PC-9 (cell line): ENCODE measurements at regions not wholly inside any gene's neighbourhood (a gene's known extent, or its start where the extent isn't known, plus 50 kb on each side); places are given as distances from the start of the nearest gene placed in this dataset.

Source experiments
- BruUV-seq: library from RNA; stranded (reverse); fragments of 400-500 nt; replicated peaks from 2 replicates; lab custom pipeline; 2021; lab: Mats Ljungman, UMichigan
- CTCF ChIA-PET: fragments of 300-600 bp; sonication (Branson Sonifier 250); formaldehyde crosslinking; loops from one replicate; lab custom pipeline; 2022; ENCODE audit warnings: antibody characterized with exemption; lab: Charles Lee
- POLR2A ChIA-PET: fragments of 300-600 bp; sonication (Branson Sonifier 250); formaldehyde crosslinking; loops from one replicate; lab custom pipeline; 2022; ENCODE audit warnings: antibody characterized with exemption; ENCODE audit not compliant: unreplicated experiment; lab: Charles Lee
- DNase-seq, 2 experiments: peaks; one replicate each; pipeline versions ENCODE4 v3.0.0 to v3.0.0-alpha.2; 2015 to 2022; ENCODE audit warnings: mixed read lengths in 1 of 2
- H2AFZ ChIP-seq: fragments of 200-600 bp; sonication (generic); 2 replicates; pipeline ENCODE4 v1.8.1; 2017; ENCODE audit warnings: antibody characterized with exemption
- H3F3A ChIP-seq: fragments of 200-600 bp; sonication (generic); 2 replicates; pipeline ENCODE4 v1.8.1; 2017; ENCODE audit warnings: antibody characterized with exemption, mild to moderate bottlenecking, low read depth; ENCODE audit not compliant: insufficient read depth
- H3K27ac ChIP-seq: fragments of 200-600 bp; sonication (generic); 2 replicates; pipeline ENCODE4 v1.6.1; 2016; ENCODE audit warnings: mixed run types
- H3K27me3 ChIP-seq: fragments of 200-600 bp; sonication (generic); 2 replicates; pipeline ENCODE4 v1.6.1; 2016; ENCODE audit warnings: low read depth, mixed run types; ENCODE audit not compliant: insufficient read depth
- H3K36me3 ChIP-seq: fragments of 200-600 bp; sonication (generic); 2 replicates; pipeline ENCODE4 v1.6.1; 2016; ENCODE audit warnings: low read depth, mixed run types
- H3K4me1 ChIP-seq: fragments of 200-600 bp; sonication (generic); replicated peaks from 2 replicates; pipeline ENCODE4 v1.6.1; 2016; ENCODE audit warnings: mixed run types; ENCODE audit not compliant: insufficient read depth
- H3K4me2 ChIP-seq: fragments of 200-600 bp; sonication (generic); 2 replicates; pipeline ENCODE4 v1.6.1; 2017; ENCODE audit warnings: mixed run types
- H3K4me3 ChIP-seq: fragments of 200-600 bp; sonication (generic); 2 replicates; pipeline ENCODE4 v1.6.1; 2016; ENCODE audit warnings: mixed run types
- H3K79me2 ChIP-seq: fragments of 200-600 bp; sonication (generic); 2 replicates; pipeline ENCODE4 v1.6.1; 2017; ENCODE audit warnings: low read depth, mixed run types
- H3K9me2 ChIP-seq: fragments of 200-600 bp; sonication (generic); 2 replicates; pipeline ENCODE4 v1.8.1; 2017; ENCODE audit warnings: mild to moderate bottlenecking; ENCODE audit not compliant: insufficient read depth
- H3K9me3 ChIP-seq: fragments of 200-600 bp; sonication (generic); 2 replicates; pipeline ENCODE4 v1.8.1; 2016; ENCODE audit warnings: low read depth; ENCODE audit not compliant: insufficient read depth
- H4K20me1 ChIP-seq: fragments of 200-600 bp; sonication (generic); 2 replicates; pipeline ENCODE4 v1.8.1; 2017; ENCODE audit not compliant: insufficient read depth
- CTCF ChIP-seq: fragments of 200-600 bp; sonication (generic); conservative IDR thresholded peaks from 2 replicates; pipeline ENCODE4 v1.6.1; 2017; ENCODE audit warnings: mixed run types, antibody characterized with exemption, mild to moderate bottlenecking, moderate library complexity
- EZH2 ChIP-seq: fragments of 200-600 bp; sonication (generic); IDR thresholded peaks from 2 replicates; pipeline ENCODE4 v1.8.0; 2017; ENCODE audit warnings: antibody characterized with exemption, low read depth
- intact Hi-C: fragments of 100-400 bp; cut with micrococcal nuclease; formaldehyde crosslinking; loops from one replicate; pipeline ENCODE4 v1.10.0; 2022; ENCODE audit not compliant: unreplicated experiment

DNA sequence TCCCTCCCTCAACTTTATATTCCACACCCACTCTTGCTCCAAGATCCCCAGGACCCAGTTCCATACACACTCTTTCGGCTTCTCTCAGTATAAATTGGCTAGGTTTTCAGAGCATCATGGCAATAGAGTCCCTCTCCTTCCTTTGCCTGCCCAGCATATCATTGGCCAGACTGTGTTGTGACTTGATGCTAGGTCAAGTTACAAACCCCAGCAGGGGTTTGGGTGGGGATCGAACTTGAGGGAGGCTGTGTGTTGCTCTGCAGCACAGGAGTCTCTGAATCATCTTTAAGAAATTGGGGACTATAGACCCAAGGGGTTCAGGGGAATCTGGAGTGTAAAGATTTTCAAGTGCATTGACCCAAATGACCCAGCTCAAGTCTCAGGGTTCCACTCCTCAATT, 477.5 kb upstream of the MEIS1 start:
- no peak for TF ChIP-seq EZH2
- no peak for TF ChIP-seq CTCF
- H3K9me2 ChIP-seq = no peaks in the 10 kb centered on the region
- intact Hi-C loops = no loop called here
- ChIA-PET CTCF (no interaction called here), POLR2A (no interaction called here)
- no peaks in the 10 kb centered on the region for H3K27me3 ChIP-seq
- BruUV-seq = no TSS peak
- H3K4me2 ChIP-seq = no peak overlapping the region
- no peak overlapping the region for H3K4me3 ChIP-seq
- no peaks in the 10 kb centered on the region for H4K20me1 ChIP-seq
- no peaks in the 10 kb centered on the region for H3F3A ChIP-seq
- H3K4me1 ChIP-seq = no peaks in the 10 kb centered on the region
- no peaks in the 10 kb centered on the region for H3K9me3 ChIP-seq
- no peak for DNase-seq
- H3K27ac ChIP-seq = no peak overlapping the region
- H2AFZ ChIP-seq = no peak overlapping the region
- H3K36me3 ChIP-seq = no peaks in the 10 kb centered on the region
- no peaks in the 10 kb centered on the region for H3K79me2 ChIP-seq

- DNase-seq = no peak
- intact Hi-C loops = no loop called here
- no peak for TF ChIP-seq CTCF
- no peak for TF ChIP-seq EZH2
- Histone ChIP-seq H3K9me2 (no peaks in the 10 kb centered on the region), H3K9me3 (no peaks in the 10 kb centered on the region), H3K4me1 (no peaks in the 10 kb centered on the region), H2AFZ (no peak overlapping the region), H3K27ac (no peak overlapping the region), H3K79me2 (no peaks in the 10 kb centered on the region), H3K4me2 (no peak overlapping the region), H3K27me3 (no peaks in the 10 kb centered on the region), H3F3A (no peaks in the 10 kb centered on the region), H3K36me3 (no peaks in the 10 kb centered on the region), H3K4me3 (no peak overlapping the region), H4K20me1 (no peaks in the 10 kb centered on the region)
- POLR2A ChIA-PET = no interaction called here
- BruUV-seq = no TSS peak
- CTCF ChIA-PET = no interaction called here
These were observed 479.7 kb upstream of the MEIS1 start for GRCh38 chr2:65955259-65955658.

- CTCF ChIA-PET = no interaction called here
These were observed 481.8 kb upstream of the MEIS1 start for GRCh38 chr2:65952966-65953761.

More at GRCh38 chr2:65952966-65953761, 481.8 kb upstream of the MEIS1 start:
- Histone ChIP-seq H3K79me2 (no peaks in the 10 kb centered on the region), H4K20me1 (no peaks in the 10 kb centered on the region), H3K36me3 (no peaks in the 10 kb centered on the region), H3K9me3 (no peaks in the 10 kb centered on the region; the same call in 1 of the 2 replicates), H3K9me2 (no peaks in the 10 kb centered on the region), H2AFZ (no peak overlapping the region), H3K4me2 (no peak overlapping the region), H3K4me1 (no peaks in the 10 kb centered on the region), H3K27me3 (no peaks in the 10 kb centered on the region), H3K27ac (no peak overlapping the region), H3F3A (no peaks in the 10 kb centered on the region), H3K4me3 (no peak overlapping the region)
- no peak for DNase-seq
- POLR2A ChIA-PET = no interaction called here
- no TSS peak for BruUV-seq
- TF ChIP-seq EZH2 (no peak), CTCF (no peak)
- intact Hi-C loops = no loop called here
